Heart left ventricle (tissue), 13 donors: ENCODE measurements at regions not wholly inside any gene's neighbourhood (a gene's known extent, or its start where the extent isn't known, plus 50 kb on each side); places are given as distances from the start of the nearest gene placed in this dataset.

ENCODE experiments used
- POLR2A ChIP-seq, 2 donors: fragments of 450-650 bp; IDR thresholded peaks; one replicate each; pipeline ENCODE4 v1.6.1; 2017; ENCODE audit warnings: antibody characterized with exemption in 2 of 2, mild to moderate bottlenecking in 2 of 2, moderate library complexity in 2 of 2
- TF ChIP-seq, protein P1 (sequence below), 12 donors: fragments of 200-600 bp; sonication (generic) in 4 of 12; IDR thresholded peaks; one replicate each; pipeline versions ENCODE4 v1.5.0 to v1.8.0; 2018 to 2022; ENCODE audit warnings: antibody characterized with exemption in 12 of 12, mild to moderate bottlenecking in 5 of 12
- donor health status: ischemic (EF 13 %, LVEDD 7.1; RV severe dilation, severe dysfunction).
- donor health status: DM: no; HTN: yes; CAD: no.
- donor health status: DM: no; HTN: no; CAD: no.
- donor health status: ischemic (EF 25% LVEDD 6.9; RV normal size, moderate dysfunction).
- donor health status: ischemic (EF 25% LVEDD 5.7; RV mildly dilated, moderate dysfunction).
- donor health status: ischemic (EF 35%, LVEDD 5.7; RV mildly dilated, moderate dysfunction).
- donor health status: nonischemic (EF 11% LVEDD 7.7; RV severe dilation, severe dysfunction).
- donor health status: DM: yes; HTN: yes; CAD: no.
- donor health status: PGD.
- donor health status: ischemic (EF 29% LVEDD 5.4; RV normal size, mild dysfunction).
- donor health status: nonischemic (EF 23%, LVEDD 6.1; RV moderate dilation, normal function).

- TF ChIP-seq, protein P1, sequence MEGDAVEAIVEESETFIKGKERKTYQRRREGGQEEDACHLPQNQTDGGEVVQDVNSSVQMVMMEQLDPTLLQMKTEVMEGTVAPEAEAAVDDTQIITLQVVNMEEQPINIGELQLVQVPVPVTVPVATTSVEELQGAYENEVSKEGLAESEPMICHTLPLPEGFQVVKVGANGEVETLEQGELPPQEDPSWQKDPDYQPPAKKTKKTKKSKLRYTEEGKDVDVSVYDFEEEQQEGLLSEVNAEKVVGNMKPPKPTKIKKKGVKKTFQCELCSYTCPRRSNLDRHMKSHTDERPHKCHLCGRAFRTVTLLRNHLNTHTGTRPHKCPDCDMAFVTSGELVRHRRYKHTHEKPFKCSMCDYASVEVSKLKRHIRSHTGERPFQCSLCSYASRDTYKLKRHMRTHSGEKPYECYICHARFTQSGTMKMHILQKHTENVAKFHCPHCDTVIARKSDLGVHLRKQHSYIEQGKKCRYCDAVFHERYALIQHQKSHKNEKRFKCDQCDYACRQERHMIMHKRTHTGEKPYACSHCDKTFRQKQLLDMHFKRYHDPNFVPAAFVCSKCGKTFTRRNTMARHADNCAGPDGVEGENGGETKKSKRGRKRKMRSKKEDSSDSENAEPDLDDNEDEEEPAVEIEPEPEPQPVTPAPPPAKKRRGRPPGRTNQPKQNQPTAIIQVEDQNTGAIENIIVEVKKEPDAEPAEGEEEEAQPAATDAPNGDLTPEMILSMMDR (IDR thresholded peaks at IDR 0.05) = no peak
- peak in 1 of 2 donors; percentile 67 for TF ChIP-seq POLR2A (IDR thresholded peaks at IDR 0.05)
These were observed 65.1 kb upstream of the PPARA start for GRCh38 chr22:46084943-46085827.
